Liver (tissue), 8 donors: ENCODE measurements at regions not wholly inside any gene's neighbourhood (a gene's known extent, or its start where the extent isn't known, plus 50 kb on each side); places are given as distances from the start of the nearest gene placed in this dataset.

Experiments used
- DNase-seq: peaks from one replicate; pipeline ENCODE4 v3.0.0-alpha.2; 2017; ENCODE audit warnings: low spot score
- H3K27ac ChIP-seq, 2 donors: one replicate each; pipeline ENCODE4 v1.7.0; 2013; ENCODE audit warnings: inconsistent platforms in 2 of 2, low read length in 2 of 2, control low read depth in 1 of 2, low read depth in 1 of 2, mild to moderate bottlenecking in 1 of 2
- H3K27me3 ChIP-seq, 4 donors: one replicate each; pipeline versions ENCODE4 v1.6.1 to v1.7.0; 2013; ENCODE audit warnings: low read length in 3 of 4, inconsistent platforms in 1 of 4, mild to moderate bottlenecking in 1 of 4, moderate library complexity in 1 of 4; ENCODE audit not compliant: control insufficient read depth in 4 of 4, insufficient read depth in 4 of 4
- H3K36me3 ChIP-seq, 4 donors: one replicate each; pipeline versions ENCODE4 v1.6.1 to v1.7.0; 2013; ENCODE audit warnings: low read length in 3 of 4, mild to moderate bottlenecking in 3 of 4, low read depth in 1 of 4, moderate library complexity in 1 of 4; ENCODE audit not compliant: control insufficient read depth in 4 of 4, insufficient read depth in 3 of 4
- H3K4me1 ChIP-seq, 4 donors: one replicate each; pipeline versions ENCODE4 v1.6.1 to v1.7.0; 2013; ENCODE audit warnings: low read length in 3 of 4, mild to moderate bottlenecking in 3 of 4, moderate library complexity in 1 of 4; ENCODE audit not compliant: control insufficient read depth in 4 of 4, insufficient read depth in 4 of 4
- H3K4me3 ChIP-seq, 3 donors: one replicate each; pipeline versions ENCODE4 v1.6.1 to v1.7.0; 2013; ENCODE audit warnings: low read length in 3 of 3, control low read depth in 1 of 3, low read depth in 1 of 3, mild to moderate bottlenecking in 1 of 3
- H3K9ac ChIP-seq, 2 donors: one replicate each; pipeline ENCODE4 v1.7.0; 2013; ENCODE audit warnings: low read length in 2 of 2, mild to moderate bottlenecking in 2 of 2, moderate library complexity in 2 of 2, control low read depth in 1 of 2, low read depth in 1 of 2
- H3K9me3 ChIP-seq, 4 donors: one replicate each; pipeline versions ENCODE4 v1.6.1 to v1.7.0; 2013; ENCODE audit warnings: low read length in 3 of 4; ENCODE audit not compliant: control insufficient read depth in 4 of 4
- EGR1 ChIP-seq, 2 donors: IDR thresholded peaks; 2 replicates each; pipeline ENCODE4 v1.6.1; 2016 to 2018; ENCODE audit warnings: antibody characterized with exemption in 2 of 2, low read depth in 2 of 2
- FOXA2 ChIP-seq: IDR thresholded peaks from 2 replicates; pipeline ENCODE4 v1.6.1; 2016; ENCODE audit warnings: antibody characterized with exemption
- GABPA ChIP-seq, 2 donors: IDR thresholded peaks in 1 of 2; conservative IDR thresholded peaks in 1 of 2; 2 replicates each; pipeline ENCODE4 v1.6.1; 2016; ENCODE audit warnings: antibody characterized with exemption in 2 of 2, mild to moderate bottlenecking in 1 of 2, moderate library complexity in 1 of 2
- JUND ChIP-seq, 2 donors: IDR thresholded peaks; 2 replicates each; pipeline ENCODE4 v1.6.1; 2016; ENCODE audit warnings: antibody characterized with exemption in 2 of 2
- RAD21 ChIP-seq, 2 donors: IDR thresholded peaks; 2 replicates each; pipeline ENCODE4 v1.6.1; 2016; ENCODE audit warnings: antibody characterized with exemption in 2 of 2, mild to moderate bottlenecking in 2 of 2
- RXRA ChIP-seq, 2 donors: IDR thresholded peaks; 2 replicates each; pipeline ENCODE4 v1.6.1; 2017 to 2018; ENCODE audit warnings: antibody characterized with exemption in 2 of 2, mild to moderate bottlenecking in 1 of 2
- SP1 ChIP-seq: IDR thresholded peaks from 2 replicates; pipeline ENCODE4 v1.6.1; 2018; ENCODE audit warnings: antibody characterized with exemption, mild to moderate bottlenecking
- WGBS: extraction: QIAGEN DNeasy Blood & Tissue Kit; methylation state at CpG from one replicate; pipeline ENCODE4 v1.1.7; 2013; 5-methylcytosine and 5-hydroxymethylcytosine counted together
- TF ChIP-seq, protein P1 (sequence below): fragments of 150-350 bp; IDR thresholded peaks from 2 replicates; pipeline ENCODE4 v1.5.1; 2017; ENCODE audit warnings: improper control_type of control experiment, low read depth, low read length; ENCODE audit not compliant: missing input control
- TF ChIP-seq, protein P2 (sequence below): IDR thresholded peaks from 2 replicates; pipeline ENCODE4 v1.6.1; 2016; ENCODE audit warnings: antibody characterized with exemption, mild to moderate bottlenecking
- donor health status: healthy.
- donor health status: healthy.
- donor health status: healthy.
- donor health status: healthy.
- donor health status: healthy.

GRCh38 chr2:83602753-83603152, 856.3 kb downstream of the SUCLG1 start:
- H3K4me1 ChIP-seq = no peaks in the 10 kb centered on the region
- DNase-seq = no peak
- H3K27me3 ChIP-seq = no peaks in the 10 kb centered on the region
- H3K27ac ChIP-seq = no peak overlapping the region
- TF ChIP-seq, protein P1, sequence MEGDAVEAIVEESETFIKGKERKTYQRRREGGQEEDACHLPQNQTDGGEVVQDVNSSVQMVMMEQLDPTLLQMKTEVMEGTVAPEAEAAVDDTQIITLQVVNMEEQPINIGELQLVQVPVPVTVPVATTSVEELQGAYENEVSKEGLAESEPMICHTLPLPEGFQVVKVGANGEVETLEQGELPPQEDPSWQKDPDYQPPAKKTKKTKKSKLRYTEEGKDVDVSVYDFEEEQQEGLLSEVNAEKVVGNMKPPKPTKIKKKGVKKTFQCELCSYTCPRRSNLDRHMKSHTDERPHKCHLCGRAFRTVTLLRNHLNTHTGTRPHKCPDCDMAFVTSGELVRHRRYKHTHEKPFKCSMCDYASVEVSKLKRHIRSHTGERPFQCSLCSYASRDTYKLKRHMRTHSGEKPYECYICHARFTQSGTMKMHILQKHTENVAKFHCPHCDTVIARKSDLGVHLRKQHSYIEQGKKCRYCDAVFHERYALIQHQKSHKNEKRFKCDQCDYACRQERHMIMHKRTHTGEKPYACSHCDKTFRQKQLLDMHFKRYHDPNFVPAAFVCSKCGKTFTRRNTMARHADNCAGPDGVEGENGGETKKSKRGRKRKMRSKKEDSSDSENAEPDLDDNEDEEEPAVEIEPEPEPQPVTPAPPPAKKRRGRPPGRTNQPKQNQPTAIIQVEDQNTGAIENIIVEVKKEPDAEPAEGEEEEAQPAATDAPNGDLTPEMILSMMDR = peak; percentile 27
- TF ChIP-seq JUND (IDR thresholded peaks at IDR 0.05) (no peak), RAD21 (IDR thresholded peaks at IDR 0.05) (peak; percentile 65 to 82), GABPA (IDR thresholded peaks at IDR 0.05 in 1 of 2, conservative IDR thresholded peaks at IDR 0.05 in 1 of 2) (no peak)
- H3K9ac ChIP-seq = no peak overlapping the region
- H3K36me3 ChIP-seq = no peaks in the 10 kb centered on the region
- WGBS = 88% methylated on average over 6 of the region's 6 CpGs
- no peaks in the 10 kb centered on the region for H3K9me3 ChIP-seq
- no peak overlapping the region for H3K4me3 ChIP-seq

DNA sequence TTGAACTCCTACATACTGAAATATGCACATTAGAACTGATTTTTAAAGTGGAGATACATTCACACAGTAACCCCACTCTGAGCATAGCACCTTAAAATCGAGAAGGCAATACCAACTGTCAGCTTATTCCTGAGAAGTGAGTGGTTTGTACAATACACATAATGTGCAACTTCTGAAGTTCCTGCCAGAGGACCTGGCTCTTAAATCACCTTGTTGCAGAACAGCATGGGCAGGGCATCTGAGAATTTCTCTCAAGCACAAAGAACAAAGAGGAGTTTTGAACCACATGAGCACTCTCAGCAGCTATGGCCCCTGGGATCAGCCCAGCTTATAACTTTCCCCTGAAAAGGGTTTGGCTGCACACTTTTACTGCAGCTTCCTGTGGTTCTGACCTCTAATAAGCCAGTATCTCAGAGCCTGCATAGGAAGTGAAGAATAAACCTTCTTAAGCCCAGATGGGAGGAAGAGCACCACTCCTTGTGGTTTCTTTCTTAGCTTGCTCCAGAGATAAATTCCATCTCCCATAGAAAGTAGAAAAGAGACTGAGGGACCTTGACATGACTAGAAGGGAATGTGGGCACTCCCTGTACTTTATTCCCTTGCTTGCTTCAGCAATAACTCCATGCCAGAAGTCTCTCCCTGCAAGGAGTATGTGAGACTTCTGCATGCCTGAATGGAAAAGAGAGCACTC, 862.3 kb downstream of the SUCLG1 start:
- DNase-seq = no peak
- 80% methylated on average over 1 of the region's 1 CpG for WGBS
- TF ChIP-seq EGR1 (IDR thresholded peaks at IDR 0.05; ENCODE audit: low read depth in 2 of 2) = no peak
- TF ChIP-seq, protein P1 = no peak
- TF ChIP-seq FOXA2 = no peak
- TF ChIP-seq, protein P2, sequence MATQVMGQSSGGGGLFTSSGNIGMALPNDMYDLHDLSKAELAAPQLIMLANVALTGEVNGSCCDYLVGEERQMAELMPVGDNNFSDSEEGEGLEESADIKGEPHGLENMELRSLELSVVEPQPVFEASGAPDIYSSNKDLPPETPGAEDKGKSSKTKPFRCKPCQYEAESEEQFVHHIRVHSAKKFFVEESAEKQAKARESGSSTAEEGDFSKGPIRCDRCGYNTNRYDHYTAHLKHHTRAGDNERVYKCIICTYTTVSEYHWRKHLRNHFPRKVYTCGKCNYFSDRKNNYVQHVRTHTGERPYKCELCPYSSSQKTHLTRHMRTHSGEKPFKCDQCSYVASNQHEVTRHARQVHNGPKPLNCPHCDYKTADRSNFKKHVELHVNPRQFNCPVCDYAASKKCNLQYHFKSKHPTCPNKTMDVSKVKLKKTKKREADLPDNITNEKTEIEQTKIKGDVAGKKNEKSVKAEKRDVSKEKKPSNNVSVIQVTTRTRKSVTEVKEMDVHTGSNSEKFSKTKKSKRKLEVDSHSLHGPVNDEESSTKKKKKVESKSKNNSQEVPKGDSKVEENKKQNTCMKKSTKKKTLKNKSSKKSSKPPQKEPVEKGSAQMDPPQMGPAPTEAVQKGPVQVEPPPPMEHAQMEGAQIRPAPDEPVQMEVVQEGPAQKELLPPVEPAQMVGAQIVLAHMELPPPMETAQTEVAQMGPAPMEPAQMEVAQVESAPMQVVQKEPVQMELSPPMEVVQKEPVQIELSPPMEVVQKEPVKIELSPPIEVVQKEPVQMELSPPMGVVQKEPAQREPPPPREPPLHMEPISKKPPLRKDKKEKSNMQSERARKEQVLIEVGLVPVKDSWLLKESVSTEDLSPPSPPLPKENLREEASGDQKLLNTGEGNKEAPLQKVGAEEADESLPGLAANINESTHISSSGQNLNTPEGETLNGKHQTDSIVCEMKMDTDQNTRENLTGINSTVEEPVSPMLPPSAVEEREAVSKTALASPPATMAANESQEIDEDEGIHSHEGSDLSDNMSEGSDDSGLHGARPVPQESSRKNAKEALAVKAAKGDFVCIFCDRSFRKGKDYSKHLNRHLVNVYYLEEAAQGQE = no peak
- no peak for TF ChIP-seq RXRA (IDR thresholded peaks at IDR 0.05)
- no peak for TF ChIP-seq SP1
- no peak overlapping the region for H3K4me3 ChIP-seq
- no peaks in the 10 kb centered on the region for H3K36me3 ChIP-seq
- H3K9me3 ChIP-seq = no peaks in the 10 kb centered on the region
- H3K9ac ChIP-seq = no peak overlapping the region
- H3K27me3 ChIP-seq = no peaks in the 10 kb centered on the region
- H3K27ac ChIP-seq = no peak overlapping the region
- no peaks in the 10 kb centered on the region for H3K4me1 ChIP-seq
